Activated T-cell treated with anti-CD3 and anti-CD28 coated beads, Interleukin-2, amount 50 U/mL, for 4 hours (primary cell): ENCODE measurements at regions not wholly inside any gene's neighbourhood (a gene's known extent, or its start where the extent isn't known, plus 50 kb on each side); places are given as distances from the start of the nearest gene placed in this dataset.
"Not testable (repeated sequence)": the region's sequence is repeated elsewhere in the genome, so short reads cannot be mapped to it uniquely, and the experiment has no call there.

Experiments
- ATAC-seq, 2 donors: fragments of 200-7000 bp; cut with Tn5 transposase; one replicate each; pipeline ENCODE4 v1.10.0; 2021
- DNase-seq: peaks from one replicate; pipeline ENCODE4 v3.0.0-alpha.2; 2020
- H3K27me3 Mint-ChIP-seq: one replicate; pipeline ENCODE4 v1.8.0; 2021; ENCODE audit warnings: low read depth, mixed read lengths
- H3K36me3 Mint-ChIP-seq: one replicate; pipeline ENCODE4 v1.8.0; 2022; ENCODE audit warnings: mixed read lengths; ENCODE audit not compliant: insufficient read depth
- H3K4me1 Mint-ChIP-seq: one replicate; pipeline ENCODE4 v1.8.0; 2021; ENCODE audit warnings: low read depth, mixed read lengths
- H3K4me3 Mint-ChIP-seq: one replicate; pipeline ENCODE4 v1.8.0; 2021; ENCODE audit warnings: mild to moderate bottlenecking, moderate library complexity, mixed read lengths
- H3K9me3 Mint-ChIP-seq: one replicate; pipeline ENCODE4 v1.8.0; 2021; ENCODE audit warnings: mixed read lengths

DNA sequence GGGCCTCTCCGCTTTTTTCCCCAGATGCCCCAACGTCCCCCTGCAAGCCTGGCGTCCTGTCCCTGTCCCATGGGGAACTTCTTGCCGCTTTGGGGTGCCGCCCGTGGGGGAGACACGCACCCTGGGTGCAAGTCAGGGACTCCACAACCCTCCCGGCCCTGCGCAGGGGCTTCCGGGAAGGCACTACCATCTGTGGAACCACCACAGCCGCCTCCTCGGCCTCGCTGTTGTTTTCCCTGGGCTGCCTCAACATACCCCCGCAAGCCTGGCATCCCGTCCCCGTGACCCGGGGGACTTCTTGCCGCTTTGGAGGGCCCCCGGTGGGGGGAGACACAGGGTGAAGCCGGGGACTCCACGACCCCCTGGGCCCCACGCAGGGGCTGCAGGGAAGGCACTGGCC, 238.4 kb downstream of the TUBA3C start:
- no peak for ATAC-seq

DNA sequence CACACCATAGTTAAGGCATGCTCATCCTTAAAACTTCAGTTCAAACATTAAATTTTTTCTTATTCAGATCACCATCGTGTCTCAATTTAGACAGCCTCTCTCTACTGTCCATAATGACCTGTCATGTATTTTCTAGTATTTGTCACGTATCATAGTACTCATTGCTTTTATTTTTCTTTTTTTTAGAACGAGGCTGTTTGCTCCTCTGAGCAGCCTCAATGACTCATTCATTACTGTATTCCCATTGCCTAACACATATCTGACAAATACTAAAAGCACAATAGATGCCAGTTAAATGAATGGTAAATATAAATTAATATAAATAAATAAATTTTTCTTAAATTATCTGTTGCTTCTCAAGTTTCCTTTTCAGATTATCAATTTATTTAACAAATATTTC, 245.5 kb downstream of the TUBA3C start:
- Mint-ChIP-seq H3K36me3 (no peaks in the 10 kb centered on the region), H3K4me3 (no peak overlapping the region)
- no peak for ATAC-seq

More for the DNA sequence above, 238.4 kb downstream of the TUBA3C start:
- Mint-ChIP-seq H3K27me3 (no peaks in the 10 kb centered on the region), H3K36me3 (no peaks in the 10 kb centered on the region), H3K4me1 (no peaks in the 10 kb centered on the region), H3K9me3 (no peaks in the 10 kb centered on the region), H3K4me3 (no peak overlapping the region)
- no peak for DNase-seq

DNA sequence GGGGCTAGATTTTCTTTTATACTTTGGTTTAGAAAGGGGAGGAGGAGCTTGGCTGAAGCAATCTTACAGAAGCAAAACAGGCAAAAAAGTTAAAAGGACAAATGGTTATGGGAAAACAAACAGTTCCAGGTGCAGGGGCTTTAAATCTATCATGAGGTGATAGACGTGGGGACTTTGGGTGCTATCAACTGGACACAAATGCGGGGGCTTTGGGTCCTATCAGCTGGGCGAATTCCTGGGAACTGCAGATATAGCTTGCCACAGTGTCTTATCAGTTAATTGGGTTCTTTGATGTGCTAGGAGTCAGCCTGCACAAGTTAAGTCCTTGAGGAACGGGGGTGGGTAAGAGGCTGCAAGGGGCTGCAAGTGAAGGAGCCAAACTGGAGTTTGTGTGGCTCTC, 260.6 kb downstream of the TUBA3C start:
- DNase-seq (no peak), ATAC-seq (no peak)
- Mint-ChIP-seq H3K27me3 (no peaks in the 10 kb centered on the region), H3K4me3 (no peak overlapping the region), H3K4me1 (no peaks in the 10 kb centered on the region), H3K36me3 (no peaks in the 10 kb centered on the region), H3K9me3 (no peaks in the 10 kb centered on the region)

More for the DNA sequence above, 245.5 kb downstream of the TUBA3C start:
- Mint-ChIP-seq H3K27me3 (no peaks in the 10 kb centered on the region), H3K9me3 (no peaks in the 10 kb centered on the region), H3K4me1 (no peaks in the 10 kb centered on the region)
- no peak for DNase-seq

DNA sequence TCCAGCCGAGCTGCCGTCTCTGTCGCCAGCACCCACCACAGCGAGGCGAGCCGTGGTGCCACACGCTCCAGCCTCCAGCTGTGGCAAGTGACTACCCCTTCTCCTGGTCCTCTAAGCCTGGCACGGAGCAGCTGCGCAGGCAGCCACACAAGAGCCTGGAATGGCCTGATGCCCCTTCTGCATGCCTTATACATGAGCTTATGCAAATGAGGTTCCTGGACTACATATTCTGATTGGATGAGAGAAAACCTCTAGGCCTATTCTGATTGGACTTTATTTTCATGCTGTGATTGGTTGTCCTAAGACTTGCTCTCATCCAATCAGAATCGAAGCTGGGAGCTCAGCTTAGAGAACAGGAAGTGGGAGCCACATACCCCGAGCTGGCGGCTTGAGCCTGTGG, 276.5 kb downstream of the TUBA3C start:
- not testable (repeated sequence) for H3K27me3 Mint-ChIP-seq, H3K36me3 Mint-ChIP-seq, H3K4me3 Mint-ChIP-seq, H3K4me1 Mint-ChIP-seq, DNase-seq, ATAC-seq
- peaks cover 23% of the 10 kb centered on the region for H3K9me3 Mint-ChIP-seq

DNA sequence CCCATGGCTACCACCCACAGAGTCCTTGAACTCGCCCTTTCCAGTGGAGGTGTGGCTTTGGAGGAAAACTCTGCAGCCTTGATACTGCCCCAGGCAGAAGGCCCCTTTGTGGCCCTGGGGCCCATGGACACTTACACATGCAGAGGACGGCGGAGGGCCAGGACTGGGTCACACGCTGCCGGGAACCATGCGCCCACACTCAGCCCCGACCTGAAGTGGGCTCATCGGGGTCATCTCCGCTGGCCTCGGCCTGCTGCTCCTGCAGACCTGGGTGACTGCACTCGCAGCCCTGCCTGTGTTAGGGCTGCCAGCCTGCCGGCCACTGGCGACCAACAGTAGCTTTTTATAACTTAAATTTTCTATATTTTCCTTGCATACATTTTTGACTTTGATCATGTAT, 286.2 kb downstream of the TUBA3C start:
- DNase-seq, ATAC-seq, H3K27me3 Mint-ChIP-seq: not testable (repeated sequence)

DNA sequence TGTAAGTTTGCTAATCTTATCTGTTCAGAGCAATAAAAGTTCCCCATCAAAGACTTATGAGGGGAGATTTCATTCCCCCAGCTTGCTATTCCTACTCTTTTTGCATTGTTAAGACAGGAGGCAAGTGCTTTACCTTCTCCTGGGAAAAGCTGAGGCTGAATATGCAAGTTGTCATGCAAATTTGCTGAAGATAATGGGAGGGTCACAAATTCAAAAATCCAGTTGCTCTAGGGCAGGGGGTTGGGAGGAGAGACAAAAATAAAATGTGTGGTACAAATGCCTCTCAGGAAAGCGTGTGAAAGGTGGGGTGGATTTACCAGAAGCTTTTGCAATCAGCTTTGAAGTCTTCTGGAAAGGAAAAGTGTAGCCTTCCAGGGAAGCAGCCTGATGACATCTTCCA, 290.4 kb downstream of the TUBA3C start:
- not testable (repeated sequence) for DNase-seq, H3K9me3 Mint-ChIP-seq, ATAC-seq, H3K27me3 Mint-ChIP-seq, H3K4me3 Mint-ChIP-seq, H3K36me3 Mint-ChIP-seq, H3K4me1 Mint-ChIP-seq

More for the DNA sequence above, 286.2 kb downstream of the TUBA3C start:
- not testable (repeated sequence) for H3K36me3 Mint-ChIP-seq, H3K4me3 Mint-ChIP-seq, H3K9me3 Mint-ChIP-seq, H3K4me1 Mint-ChIP-seq

DNA sequence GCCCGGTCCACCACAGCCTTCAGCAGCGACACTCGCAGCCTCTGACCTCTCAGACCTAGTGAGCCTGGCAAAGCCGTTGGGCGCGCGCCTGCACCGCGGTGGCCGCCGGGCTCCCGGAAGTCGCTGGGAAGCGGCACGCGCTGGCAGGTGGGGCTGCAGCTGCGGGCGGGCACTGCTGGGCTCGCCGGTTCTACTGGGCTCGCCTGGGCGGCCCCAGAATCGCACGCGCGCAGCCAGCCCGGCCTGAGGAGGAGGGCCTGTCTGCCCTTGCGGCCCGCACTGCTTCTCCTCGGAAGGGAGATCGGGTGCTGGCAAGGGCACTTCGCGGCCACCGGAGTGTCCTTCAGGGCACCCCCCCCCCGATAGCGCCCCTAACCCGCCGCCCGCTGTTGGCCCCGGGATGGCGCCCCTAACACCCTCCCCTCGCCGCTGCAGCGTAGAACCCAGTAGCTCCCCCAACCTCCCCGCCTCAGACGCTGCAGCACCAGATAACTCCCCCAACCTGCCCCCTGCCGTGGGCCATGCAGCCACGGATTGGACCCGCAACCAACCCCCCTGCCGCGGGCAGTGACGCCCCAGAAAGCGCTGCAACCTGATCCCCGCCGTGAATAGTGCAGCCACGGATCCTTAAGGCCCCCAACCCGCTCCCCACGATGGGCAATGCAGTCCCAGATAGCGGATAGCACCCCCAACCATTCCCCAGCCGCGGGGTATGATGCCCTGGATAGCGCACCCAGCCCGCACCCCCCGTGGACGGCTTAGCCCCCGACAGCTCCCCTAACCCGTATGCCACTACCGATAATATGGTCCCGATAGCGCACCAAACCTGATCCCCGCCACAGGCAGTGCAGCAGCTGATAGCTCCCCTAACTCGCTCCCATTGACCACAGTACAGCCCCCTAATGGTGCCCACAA, 306.5 kb downstream of the TUBA3C start:
- not testable (repeated sequence) for H3K36me3 Mint-ChIP-seq, ATAC-seq, H3K4me1 Mint-ChIP-seq, H3K4me3 Mint-ChIP-seq, H3K27me3 Mint-ChIP-seq, DNase-seq, H3K9me3 Mint-ChIP-seq

DNA sequence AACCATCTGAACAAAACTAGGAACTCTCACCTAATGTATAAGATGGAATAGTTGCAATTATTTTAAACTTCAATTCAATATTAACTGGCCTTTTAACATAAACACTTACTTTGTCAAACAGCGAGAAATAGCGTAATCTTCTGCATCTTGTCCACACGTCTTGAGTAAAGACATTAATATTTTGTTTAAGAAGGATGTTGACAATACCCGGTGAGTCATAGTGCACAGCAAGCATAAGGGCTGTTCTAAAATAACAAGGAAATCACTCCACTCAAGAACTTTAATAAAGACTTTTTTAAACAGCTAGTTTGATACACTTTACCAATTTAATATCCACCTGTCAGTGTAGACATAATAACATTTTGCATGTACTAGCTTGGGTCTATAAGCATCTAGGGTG, 311.1 kb downstream of the TUBA3C start:
- H3K4me3 Mint-ChIP-seq, H3K27me3 Mint-ChIP-seq, ATAC-seq, DNase-seq, H3K4me1 Mint-ChIP-seq, H3K9me3 Mint-ChIP-seq, H3K36me3 Mint-ChIP-seq: not testable (repeated sequence)

DNA sequence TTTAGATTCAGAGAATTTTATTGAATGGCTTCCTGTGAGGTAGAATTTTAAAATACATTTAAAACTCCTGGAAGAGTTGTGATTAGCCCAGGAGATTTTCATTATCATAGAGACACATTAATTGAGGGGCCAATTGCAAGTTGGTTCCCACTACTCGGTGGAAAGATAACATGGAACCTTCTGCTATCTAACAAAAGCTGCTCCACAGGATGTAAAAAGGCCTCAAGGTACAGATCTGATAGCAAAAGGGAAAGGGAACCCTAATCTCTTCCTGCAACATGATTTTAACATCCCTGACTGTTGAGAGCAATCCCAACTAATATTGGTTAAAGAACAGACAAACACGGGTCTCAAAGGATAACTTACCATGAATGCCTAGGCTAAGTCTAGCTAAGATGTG, 312.3 kb downstream of the TUBA3C start:
- not testable (repeated sequence) for H3K4me3 Mint-ChIP-seq

DNA sequence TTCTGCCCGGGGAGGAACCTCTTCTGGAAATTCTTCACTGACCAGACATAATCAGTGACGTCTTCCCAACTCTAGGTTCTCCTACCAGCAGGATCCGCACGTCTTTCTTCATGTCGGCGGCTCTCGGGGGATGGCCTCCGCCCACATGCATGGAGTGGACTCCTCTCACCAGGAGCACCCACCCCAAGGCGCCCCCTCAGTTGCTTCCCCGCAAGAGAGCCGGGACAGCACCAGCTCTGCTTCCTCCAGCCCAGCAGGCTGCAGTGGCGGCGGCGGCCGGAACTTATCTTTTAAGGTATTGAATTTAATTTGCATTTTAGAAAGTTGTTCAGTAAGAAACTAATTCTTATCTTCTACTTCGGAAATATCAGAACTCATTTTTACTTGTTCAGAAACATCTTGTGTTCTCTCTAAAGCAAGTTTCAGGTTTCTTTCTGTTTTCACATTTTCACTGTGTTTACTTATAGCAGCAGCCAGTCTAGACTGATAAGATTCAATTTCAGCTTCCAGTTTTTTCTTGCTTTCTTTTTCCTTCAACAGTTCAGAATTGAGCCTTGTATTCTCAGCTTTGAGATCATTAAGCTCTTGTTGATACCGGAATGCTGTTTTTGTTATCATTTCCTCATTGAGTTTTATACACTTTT, 343.5 kb downstream of the TUBA3C start:
- not testable (repeated sequence) for DNase-seq, H3K9me3 Mint-ChIP-seq, H3K36me3 Mint-ChIP-seq, H3K27me3 Mint-ChIP-seq, ATAC-seq, H3K4me1 Mint-ChIP-seq, H3K4me3 Mint-ChIP-seq

More for the DNA sequence above, 312.3 kb downstream of the TUBA3C start:
- not testable (repeated sequence) for H3K36me3 Mint-ChIP-seq, ATAC-seq, H3K9me3 Mint-ChIP-seq, H3K4me1 Mint-ChIP-seq, DNase-seq, H3K27me3 Mint-ChIP-seq

DNA sequence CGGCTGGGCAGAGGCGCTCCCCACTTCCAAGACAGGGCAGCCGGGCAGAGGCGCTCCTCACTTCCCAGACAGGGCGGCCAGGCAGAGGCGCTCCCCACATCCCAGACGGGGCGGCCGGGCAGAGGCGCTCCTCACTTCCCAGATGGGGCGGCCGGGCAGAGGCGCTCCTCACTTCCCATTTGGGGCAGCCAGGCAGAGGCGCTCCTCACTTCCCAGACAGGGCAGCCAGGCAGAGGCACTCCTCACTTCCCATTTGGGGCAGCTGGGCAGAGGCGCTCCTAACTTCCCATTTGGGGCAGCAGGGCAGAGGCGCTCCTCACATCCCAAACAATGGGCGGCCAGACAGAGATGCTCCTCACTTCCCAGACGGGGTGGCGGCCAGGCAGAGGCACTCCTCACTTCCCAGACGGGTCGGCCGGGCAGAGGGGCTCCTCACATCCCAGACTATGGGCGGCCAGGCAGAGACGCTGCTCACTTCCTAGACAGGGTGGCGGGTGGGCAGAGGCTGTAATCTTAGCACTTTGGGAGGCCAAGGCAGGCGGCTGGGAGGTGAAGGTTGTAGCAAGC, 344.4 kb downstream of the TUBA3C start:
- H3K4me1 Mint-ChIP-seq, H3K36me3 Mint-ChIP-seq, H3K4me3 Mint-ChIP-seq, H3K9me3 Mint-ChIP-seq, H3K27me3 Mint-ChIP-seq, ATAC-seq, DNase-seq: not testable (repeated sequence)

DNA sequence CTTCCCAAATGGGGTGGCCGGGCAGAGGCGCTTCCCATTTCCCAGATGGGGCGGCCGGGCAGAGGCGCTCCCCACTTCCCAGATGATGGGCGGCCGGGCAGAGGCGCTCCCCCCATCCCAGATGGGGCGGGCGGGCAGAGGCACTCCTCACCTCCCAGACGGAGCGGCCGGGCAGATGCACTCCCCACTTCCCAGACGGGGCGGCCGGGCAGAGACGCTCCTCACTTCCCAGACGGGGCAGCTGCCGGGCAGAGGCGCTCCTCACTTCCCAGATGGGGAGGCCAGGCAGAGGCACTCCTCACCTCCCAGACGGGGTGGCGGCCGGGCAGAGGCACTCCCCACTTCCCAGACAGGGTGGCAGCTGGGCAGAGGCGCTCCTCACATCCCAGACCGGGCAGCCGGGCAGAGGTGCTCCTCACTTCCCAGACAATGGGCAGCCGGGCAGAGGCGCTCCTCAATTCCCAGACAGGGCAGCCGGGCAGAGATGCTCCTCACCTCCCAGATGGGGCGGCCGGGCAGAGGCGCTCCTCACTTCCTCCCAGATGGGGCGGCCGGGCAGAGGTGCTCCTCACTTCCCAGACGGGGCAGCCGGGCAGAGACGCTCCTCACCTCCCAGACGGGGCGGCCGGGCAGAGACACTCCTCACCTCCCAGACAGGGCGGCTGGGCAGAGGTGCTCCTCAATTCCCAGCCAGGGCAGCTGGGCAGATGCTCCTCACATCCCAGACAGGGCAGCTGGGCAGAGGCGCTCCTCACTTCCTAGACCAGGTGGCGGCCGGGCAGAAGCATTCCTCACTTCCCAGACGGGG, 345.0 kb downstream of the TUBA3C start:
- DNase-seq, ATAC-seq, H3K36me3 Mint-ChIP-seq, H3K4me1 Mint-ChIP-seq, H3K27me3 Mint-ChIP-seq, H3K4me3 Mint-ChIP-seq, H3K9me3 Mint-ChIP-seq: not testable (repeated sequence)

DNA sequence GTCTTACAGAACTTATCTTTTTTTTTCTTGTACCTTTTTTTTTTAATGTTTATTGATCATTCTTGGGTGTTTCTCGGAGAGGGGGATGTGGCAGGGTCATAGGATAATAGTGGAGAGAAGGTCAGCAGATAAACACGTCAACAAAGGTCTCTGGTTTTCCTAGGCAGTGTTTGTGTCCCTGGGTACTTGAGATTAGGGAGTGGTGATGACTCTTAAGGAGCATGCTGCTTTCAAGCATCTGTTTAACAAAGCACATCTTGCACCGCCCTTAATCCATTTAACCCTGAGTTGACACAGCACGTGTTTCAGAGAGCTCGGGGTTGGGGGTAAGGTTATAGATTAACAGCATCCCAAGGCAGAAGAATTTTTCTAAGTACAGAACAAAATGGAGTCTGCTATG, 345.9 kb downstream of the TUBA3C start:
- not testable (repeated sequence) for DNase-seq, H3K27me3 Mint-ChIP-seq, H3K36me3 Mint-ChIP-seq

DNA sequence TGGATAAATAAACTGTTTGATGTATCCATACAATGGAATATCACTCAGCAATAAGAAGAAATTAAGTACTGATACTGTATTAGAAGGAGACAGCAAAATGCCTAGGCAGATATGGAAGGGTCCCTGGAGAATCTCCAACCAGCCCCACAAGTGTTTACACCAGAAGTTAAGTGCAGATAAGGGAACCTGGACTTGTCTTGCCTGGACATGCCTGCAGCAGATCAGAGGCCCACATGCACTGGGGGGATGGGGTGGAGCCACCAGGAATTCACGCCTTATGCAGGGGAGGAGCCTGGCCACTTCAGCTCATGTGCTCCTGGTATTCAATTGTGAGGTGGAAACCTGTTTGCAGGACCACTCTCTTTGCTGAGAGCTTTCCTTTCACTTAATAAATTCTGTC, 356.9 kb downstream of the TUBA3C start:
- not testable (repeated sequence) for DNase-seq, H3K9me3 Mint-ChIP-seq, H3K4me3 Mint-ChIP-seq, H3K4me1 Mint-ChIP-seq, H3K27me3 Mint-ChIP-seq, H3K36me3 Mint-ChIP-seq, ATAC-seq

More for the DNA sequence above, 345.9 kb downstream of the TUBA3C start:
- H3K9me3 Mint-ChIP-seq, H3K4me1 Mint-ChIP-seq, H3K4me3 Mint-ChIP-seq, ATAC-seq: not testable (repeated sequence)
